ENCODE measurements at regions not wholly inside any gene's neighbourhood (a gene's known extent, or its start where the extent isn't known, plus 50 kb on each side); places are given as distances from the start of the nearest gene placed in this dataset.

DNA sequence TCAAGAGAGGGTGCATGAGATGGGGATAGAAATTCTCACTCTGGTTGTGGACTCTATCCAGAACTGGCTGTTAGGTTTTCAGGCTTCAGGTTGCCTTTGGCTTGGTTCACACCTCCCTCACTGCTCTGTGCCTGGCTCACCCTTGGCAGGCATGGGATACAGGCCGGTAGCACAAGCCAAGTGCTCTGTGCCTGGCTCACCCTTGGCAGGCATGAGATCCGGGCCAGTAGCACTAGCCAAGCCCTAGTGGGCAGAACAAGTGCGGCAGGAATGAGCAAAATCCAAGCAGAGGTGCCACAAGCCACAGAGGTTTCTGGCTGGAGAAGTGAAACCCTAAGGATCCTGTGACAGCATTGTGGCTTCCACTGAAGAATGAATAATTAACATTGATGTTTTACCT is 1642.3 kb downstream of the C4orf33 start:
- no peak overlapping the region for H3K14ac ChIP-seq (ENCODE audit: low read length)
- H3K27me3 ChIP-seq (ENCODE audit: insufficient read depth, low read length) = no peaks in the 10 kb centered on the region
- no CpG with 5 or more reads among the region's 3 CpGs for WGBS (ENCODE audit: extremely low coverage, insufficient coverage, insufficient read length)
- no peak overlapping the region for H3K27ac ChIP-seq (ENCODE audit: low read depth, low read length)
- H3K23ac ChIP-seq (ENCODE audit: low read length) = no peak overlapping the region
- H4K8ac ChIP-seq (ENCODE audit: low read depth, low read length) = no peak overlapping the region
- H3K9ac ChIP-seq (ENCODE audit: low read length) = no peak overlapping the region
- no peak overlapping the region for H2AK5ac ChIP-seq (ENCODE audit: low read length)
- no peak overlapping the region for H4K91ac ChIP-seq (ENCODE audit: low read depth, low read length)
- no peak overlapping the region for H3K18ac ChIP-seq (ENCODE audit: low read length)
- H3K4ac ChIP-seq (ENCODE audit: low read depth, low read length) = no peak overlapping the region
- no peak for DNase-seq
- no peak overlapping the region for H2BK5ac ChIP-seq (ENCODE audit: low read depth, low read length, poor library complexity)
- H3K4me3 ChIP-seq (ENCODE audit: low read depth, low read length) = no peak overlapping the region
- no peak overlapping the region for H2AFZ ChIP-seq (ENCODE audit: insufficient read depth, low read length, poor library complexity)
- H3K36me3 ChIP-seq (ENCODE audit: control insufficient read depth in 1 of 2, insufficient read depth in 2 of 2, low read length in 2 of 2) = no peaks in the 10 kb centered on the region
- H3K9me3 ChIP-seq (ENCODE audit: insufficient read depth, low read depth, low read length) = peaks cover 3% of the 10 kb centered on the region
- H4K12ac ChIP-seq (ENCODE audit: low read depth, low read length) = no peak overlapping the region
- no peaks in the 10 kb centered on the region for H3K4me1 ChIP-seq (ENCODE audit: control insufficient read depth in 1 of 2, insufficient read depth in 2 of 2, low read length in 2 of 2)
- no peaks in the 10 kb centered on the region for H3K79me1 ChIP-seq (ENCODE audit: low read length)
- no peak overlapping the region for H3K4me2 ChIP-seq (ENCODE audit: low read length)
- H3K79me2 ChIP-seq (ENCODE audit: control insufficient read depth, insufficient read depth, low read length, poor library complexity) = no peaks in the 10 kb centered on the region
- H2BK120ac ChIP-seq (ENCODE audit: insufficient read depth, low read length, poor library complexity) = no peak overlapping the region
- no peak overlapping the region for H2BK12ac ChIP-seq (ENCODE audit: low read length)

DNA sequence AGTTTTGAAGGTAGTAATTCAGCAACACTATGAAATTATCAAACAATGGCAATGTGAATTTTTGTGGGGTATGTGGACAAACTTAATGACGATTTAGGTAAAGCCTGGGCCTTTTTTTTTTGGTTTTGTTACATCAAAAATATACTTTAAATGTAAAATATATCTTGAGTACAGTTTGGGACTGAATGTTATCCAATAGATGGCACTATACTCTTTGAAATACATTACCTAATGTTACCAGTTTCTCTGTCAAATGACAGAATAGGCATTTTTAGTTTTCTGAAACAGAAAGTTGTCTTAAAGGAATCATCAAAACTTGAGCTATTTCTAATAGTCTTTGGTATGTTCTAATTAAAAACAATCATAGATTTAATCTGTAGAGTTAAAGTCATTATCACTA is 1651.9 kb downstream of the C4orf33 start:
- Histone ChIP-seq H3K4me1 (ENCODE audit: control insufficient read depth in 1 of 2, insufficient read depth in 2 of 2, low read length in 2 of 2) (no peaks in the 10 kb centered on the region), H3K4ac (ENCODE audit: low read depth, low read length) (no peak overlapping the region), H3K14ac (ENCODE audit: low read length) (no peak overlapping the region), H3K9me3 (ENCODE audit: insufficient read depth, low read depth, low read length) (no peaks in the 10 kb centered on the region), H2BK5ac (ENCODE audit: low read depth, low read length, poor library complexity) (no peak overlapping the region), H2AFZ (ENCODE audit: insufficient read depth, low read length, poor library complexity) (no peak overlapping the region), H3K27me3 (ENCODE audit: insufficient read depth, low read length) (no peaks in the 10 kb centered on the region), H2BK12ac (ENCODE audit: low read length) (no peak overlapping the region), H3K79me2 (ENCODE audit: control insufficient read depth, insufficient read depth, low read length, poor library complexity) (no peaks in the 10 kb centered on the region), H3K9ac (ENCODE audit: low read length) (no peak overlapping the region), H3K23ac (ENCODE audit: low read length) (no peak overlapping the region), H3K4me3 (ENCODE audit: low read depth, low read length) (no peak overlapping the region), H3K4me2 (ENCODE audit: low read length) (no peak overlapping the region), H4K12ac (ENCODE audit: low read depth, low read length) (no peak overlapping the region), H3K36me3 (ENCODE audit: control insufficient read depth in 1 of 2, insufficient read depth in 2 of 2, low read length in 2 of 2) (no peaks in the 10 kb centered on the region), H3K27ac (ENCODE audit: low read depth, low read length) (no peak overlapping the region), H2BK120ac (ENCODE audit: insufficient read depth, low read length, poor library complexity) (no peak overlapping the region), H3K79me1 (ENCODE audit: low read length) (no peaks in the 10 kb centered on the region), H2AK5ac (ENCODE audit: low read length) (no peak overlapping the region), H3K18ac (ENCODE audit: low read length) (no peak overlapping the region), H4K91ac (ENCODE audit: low read depth, low read length) (no peak overlapping the region), H4K8ac (ENCODE audit: low read depth, low read length) (no peak overlapping the region)
- DNase-seq = no peak
- WGBS (ENCODE audit: extremely low coverage, insufficient coverage, insufficient read length) = no CpG with 5 or more reads among the region's 1 CpG

DNA sequence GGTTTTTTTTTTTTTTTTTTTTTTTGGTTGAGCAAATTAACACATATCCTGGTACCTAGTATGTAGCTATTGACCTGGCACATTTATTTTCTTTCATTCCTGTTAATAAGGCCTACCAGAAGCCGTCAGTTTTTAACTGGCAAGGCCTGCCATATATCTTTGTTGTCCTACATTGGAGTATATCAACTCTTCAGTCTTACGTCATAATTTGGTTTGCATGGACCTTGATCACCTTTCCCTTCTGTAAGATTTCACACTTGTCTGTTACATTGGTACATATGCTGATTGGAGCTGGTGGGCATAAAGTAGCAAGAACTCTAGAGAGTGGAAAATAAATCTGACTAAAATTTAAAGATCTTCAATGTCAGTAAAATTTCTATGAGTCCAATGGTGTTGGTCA is 1658.0 kb downstream of the C4orf33 start:
- no peak overlapping the region for H3K18ac ChIP-seq (ENCODE audit: low read length)
- H4K12ac ChIP-seq (ENCODE audit: low read depth, low read length) = no peak overlapping the region
- WGBS (ENCODE audit: extremely low coverage, insufficient coverage, insufficient read length) = no CpG with 5 or more reads among the region's 2 CpGs

DNA sequence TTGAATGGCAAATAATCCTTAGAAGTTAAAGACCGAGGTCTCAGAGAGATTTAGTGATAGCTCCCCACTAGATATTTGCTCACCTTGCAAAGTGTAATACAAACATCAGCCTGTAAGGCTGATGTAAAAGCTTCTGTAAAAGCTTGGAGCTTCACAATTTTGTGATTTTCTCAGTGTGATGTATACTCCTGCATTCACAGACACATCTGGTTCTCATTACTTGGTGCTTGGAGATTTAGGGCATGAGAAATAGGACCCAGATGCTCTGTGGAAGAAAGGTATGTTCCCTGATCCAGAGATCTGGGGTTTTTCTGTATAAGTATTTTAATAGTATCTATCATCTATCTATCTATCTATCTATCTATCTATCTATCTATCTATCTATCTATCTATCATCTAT is 1664.3 kb downstream of the C4orf33 start:
- Histone ChIP-seq H3K14ac (ENCODE audit: low read length) (no peak overlapping the region), H3K4ac (ENCODE audit: low read depth, low read length) (no peak overlapping the region), H3K79me2 (ENCODE audit: control insufficient read depth, insufficient read depth, low read length, poor library complexity) (no peaks in the 10 kb centered on the region), H4K91ac (ENCODE audit: low read depth, low read length) (no peak overlapping the region), H3K4me3 (ENCODE audit: low read depth, low read length) (no peak overlapping the region), H3K18ac (ENCODE audit: low read length) (no peak overlapping the region), H4K8ac (ENCODE audit: low read depth, low read length) (no peak overlapping the region), H2BK5ac (ENCODE audit: low read depth, low read length, poor library complexity) (no peak overlapping the region), H3K9me3 (ENCODE audit: insufficient read depth, low read depth, low read length) (peaks cover 2% of the 10 kb centered on the region), H3K4me1 (ENCODE audit: control insufficient read depth in 1 of 2, insufficient read depth in 2 of 2, low read length in 2 of 2) (no peaks in the 10 kb centered on the region), H2AFZ (ENCODE audit: insufficient read depth, low read length, poor library complexity) (no peak overlapping the region), H3K36me3 (ENCODE audit: control insufficient read depth in 1 of 2, insufficient read depth in 2 of 2, low read length in 2 of 2) (no peaks in the 10 kb centered on the region), H2BK12ac (ENCODE audit: low read length) (no peak overlapping the region), H3K4me2 (ENCODE audit: low read length) (no peak overlapping the region), H2AK5ac (ENCODE audit: low read length) (no peak overlapping the region), H3K23ac (ENCODE audit: low read length) (no peak overlapping the region), H3K9ac (ENCODE audit: low read length) (no peak overlapping the region), H3K27me3 (ENCODE audit: insufficient read depth, low read length) (no peaks in the 10 kb centered on the region), H3K27ac (ENCODE audit: low read depth, low read length) (no peak overlapping the region), H4K12ac (ENCODE audit: low read depth, low read length) (no peak overlapping the region), H2BK120ac (ENCODE audit: insufficient read depth, low read length, poor library complexity) (no peak overlapping the region), H3K79me1 (ENCODE audit: low read length) (no peaks in the 10 kb centered on the region)
- no CpG with 5 or more reads among the region's 1 CpG for WGBS (ENCODE audit: extremely low coverage, insufficient coverage, insufficient read length)
- DNase-seq = no peak

More for the DNA sequence above, 1658.0 kb downstream of the C4orf33 start:
- no peak overlapping the region for H2BK12ac ChIP-seq (ENCODE audit: low read length)
- no peak overlapping the region for H3K9ac ChIP-seq (ENCODE audit: low read length)
- H3K79me1 ChIP-seq (ENCODE audit: low read length) = no peaks in the 10 kb centered on the region
- no peak overlapping the region for H2BK5ac ChIP-seq (ENCODE audit: low read depth, low read length, poor library complexity)
- no peak overlapping the region for H3K14ac ChIP-seq (ENCODE audit: low read length)
- no peak overlapping the region for H2AK5ac ChIP-seq (ENCODE audit: low read length)
- no peaks in the 10 kb centered on the region for H3K4me1 ChIP-seq (ENCODE audit: control insufficient read depth in 1 of 2, insufficient read depth in 2 of 2, low read length in 2 of 2)
- no peak overlapping the region for H3K4me2 ChIP-seq (ENCODE audit: low read length)
- no peak overlapping the region for H4K91ac ChIP-seq (ENCODE audit: low read depth, low read length)
- no peaks in the 10 kb centered on the region for H3K27me3 ChIP-seq (ENCODE audit: insufficient read depth, low read length)
- H3K79me2 ChIP-seq (ENCODE audit: control insufficient read depth, insufficient read depth, low read length, poor library complexity) = no peaks in the 10 kb centered on the region
- H3K4ac ChIP-seq (ENCODE audit: low read depth, low read length) = no peak overlapping the region
- H2BK120ac ChIP-seq (ENCODE audit: insufficient read depth, low read length, poor library complexity) = no peak overlapping the region
- peaks cover 2% of the 10 kb centered on the region for H3K9me3 ChIP-seq (ENCODE audit: insufficient read depth, low read depth, low read length)
- H3K27ac ChIP-seq (ENCODE audit: low read depth, low read length) = no peak overlapping the region
- no peak overlapping the region for H3K23ac ChIP-seq (ENCODE audit: low read length)
- H3K36me3 ChIP-seq (ENCODE audit: control insufficient read depth in 1 of 2, insufficient read depth in 2 of 2, low read length in 2 of 2) = no peaks in the 10 kb centered on the region
- H4K8ac ChIP-seq (ENCODE audit: low read depth, low read length) = no peak overlapping the region
- no peak overlapping the region for H2AFZ ChIP-seq (ENCODE audit: insufficient read depth, low read length, poor library complexity)
- no peak overlapping the region for H3K4me3 ChIP-seq (ENCODE audit: low read depth, low read length)
- no peak for DNase-seq
